ENCODE measurements at regions not wholly inside any gene's neighbourhood (a gene's known extent, or its start where the extent isn't known, plus 50 kb on each side); places are given as distances from the start of the nearest gene placed in this dataset.
"Not testable (repeated sequence)": the region's sequence is repeated elsewhere in the genome, so short reads cannot be mapped to it uniquely, and the experiment has no call there.

DNA sequence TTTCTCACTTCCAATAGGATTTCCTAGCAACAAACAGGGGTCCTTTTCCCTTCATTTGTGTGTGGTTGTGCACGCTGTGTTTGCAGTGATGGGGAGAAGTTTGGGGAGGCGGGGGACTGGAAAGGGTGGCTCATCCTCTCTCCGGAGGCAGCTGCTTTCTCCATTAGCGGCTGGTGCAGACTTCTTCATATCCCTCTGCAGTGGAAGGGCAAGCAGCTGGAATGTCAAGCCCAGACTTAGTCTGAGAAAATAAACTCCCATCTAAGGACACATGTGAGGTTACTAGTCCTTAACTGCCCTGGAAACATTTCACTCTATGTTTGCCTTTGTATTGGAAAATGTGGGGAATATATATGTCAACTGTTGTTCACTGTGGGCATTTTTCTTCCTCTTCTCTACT is 467.0 kb upstream of the RASGRP1 start (continued):
- TF ChIP-seq, protein P1, sequence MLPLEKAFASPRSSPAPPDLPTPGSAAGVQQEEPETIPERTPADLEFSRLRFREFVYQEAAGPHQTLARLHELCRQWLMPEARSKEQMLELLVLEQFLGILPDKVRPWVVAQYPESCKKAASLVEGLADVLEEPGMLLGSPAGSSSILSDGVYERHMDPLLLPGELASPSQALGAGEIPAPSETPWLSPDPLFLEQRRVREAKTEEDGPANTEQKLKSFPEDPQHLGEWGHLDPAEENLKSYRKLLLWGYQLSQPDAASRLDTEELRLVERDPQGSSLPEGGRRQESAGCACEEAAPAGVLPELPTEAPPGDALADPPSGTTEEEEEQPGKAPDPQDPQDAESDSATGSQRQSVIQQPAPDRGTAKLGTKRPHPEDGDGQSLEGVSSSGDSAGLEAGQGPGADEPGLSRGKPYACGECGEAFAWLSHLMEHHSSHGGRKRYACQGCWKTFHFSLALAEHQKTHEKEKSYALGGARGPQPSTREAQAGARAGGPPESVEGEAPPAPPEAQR (CRISPR knock-in tag; IDR thresholded peaks at IDR 0.05): no peak
- TF ChIP-seq TEAD1 (CRISPR knock-in tag; IDR thresholded peaks at IDR 0.05) (no peak), GRHL2 (CRISPR knock-in tag; IDR thresholded peaks at IDR 0.05; ENCODE audit: insufficient replicate concordance, severe bottlenecking) (no peak), SOX15 (CRISPR knock-in tag; IDR thresholded peaks at IDR 0.05) (no peak), FOXP1 (CRISPR knock-in tag; IDR thresholded peaks at IDR 0.05; ENCODE audit: borderline replicate concordance) (no peak)
- TF ChIP-seq, protein P2, sequence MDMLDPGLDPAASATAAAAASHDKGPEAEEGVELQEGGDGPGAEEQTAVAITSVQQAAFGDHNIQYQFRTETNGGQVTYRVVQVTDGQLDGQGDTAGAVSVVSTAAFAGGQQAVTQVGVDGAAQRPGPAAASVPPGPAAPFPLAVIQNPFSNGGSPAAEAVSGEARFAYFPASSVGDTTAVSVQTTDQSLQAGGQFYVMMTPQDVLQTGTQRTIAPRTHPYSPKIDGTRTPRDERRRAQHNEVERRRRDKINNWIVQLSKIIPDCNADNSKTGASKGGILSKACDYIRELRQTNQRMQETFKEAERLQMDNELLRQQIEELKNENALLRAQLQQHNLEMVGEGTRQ (CRISPR knock-in tag; IDR thresholded peaks at IDR 0.05): no peak
- TF ChIP-seq, protein P3, sequence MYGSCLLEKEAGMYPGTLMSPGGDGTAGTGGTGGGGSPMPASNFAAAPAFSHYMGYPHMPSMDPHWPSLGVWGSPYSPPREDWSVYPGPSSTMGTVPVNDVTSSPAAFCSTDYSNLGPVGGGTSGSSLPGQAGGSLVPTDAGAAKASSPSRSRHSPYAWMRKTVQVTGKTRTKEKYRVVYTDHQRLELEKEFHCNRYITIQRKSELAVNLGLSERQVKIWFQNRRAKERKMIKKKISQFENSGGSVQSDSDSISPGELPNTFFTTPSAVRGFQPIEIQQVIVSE (CRISPR knock-in tag; IDR thresholded peaks at IDR 0.05; ENCODE audit: borderline replicate concordance): no peak
- TF ChIP-seq, protein P4, sequence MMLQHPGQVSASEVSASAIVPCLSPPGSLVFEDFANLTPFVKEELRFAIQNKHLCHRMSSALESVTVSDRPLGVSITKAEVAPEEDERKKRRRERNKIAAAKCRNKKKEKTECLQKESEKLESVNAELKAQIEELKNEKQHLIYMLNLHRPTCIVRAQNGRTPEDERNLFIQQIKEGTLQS (CRISPR knock-in tag; conservative IDR thresholded peaks at IDR 0.05): no peak

DNA sequence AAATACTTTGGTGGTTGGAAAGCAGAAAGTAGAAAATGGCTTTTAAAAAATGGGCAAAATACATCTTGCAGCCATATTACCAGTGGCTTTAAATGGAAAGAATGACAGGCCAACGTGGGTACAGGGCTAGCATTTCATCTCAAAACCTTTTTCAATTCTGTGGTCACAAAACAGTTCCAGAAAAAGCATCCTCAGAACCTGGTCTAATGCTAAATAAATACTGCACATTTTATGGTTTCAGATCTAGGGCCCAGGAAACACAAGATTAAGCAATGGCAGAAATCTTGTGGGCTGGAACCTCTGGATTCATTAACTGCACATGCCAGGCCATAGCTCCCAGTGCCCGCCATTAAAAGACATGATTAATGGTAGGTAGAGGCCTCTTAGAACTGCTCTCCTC is 470.2 kb upstream of the RASGRP1 start:
- DNase-seq (ENCODE audit: low spot score) (no peak), ATAC-seq (no peak)
- H3K4me3 Mint-ChIP-seq: no peak overlapping the region
- peaks cover 7% of the 10 kb centered on the region for H3K9me3 Mint-ChIP-seq
- CTCF ChIA-PET: no interaction called here
- H3K4me1 Mint-ChIP-seq: no peaks in the 10 kb centered on the region
- H3K36me3 Mint-ChIP-seq: no peaks in the 10 kb centered on the region
- TF ChIP-seq, protein P5, sequence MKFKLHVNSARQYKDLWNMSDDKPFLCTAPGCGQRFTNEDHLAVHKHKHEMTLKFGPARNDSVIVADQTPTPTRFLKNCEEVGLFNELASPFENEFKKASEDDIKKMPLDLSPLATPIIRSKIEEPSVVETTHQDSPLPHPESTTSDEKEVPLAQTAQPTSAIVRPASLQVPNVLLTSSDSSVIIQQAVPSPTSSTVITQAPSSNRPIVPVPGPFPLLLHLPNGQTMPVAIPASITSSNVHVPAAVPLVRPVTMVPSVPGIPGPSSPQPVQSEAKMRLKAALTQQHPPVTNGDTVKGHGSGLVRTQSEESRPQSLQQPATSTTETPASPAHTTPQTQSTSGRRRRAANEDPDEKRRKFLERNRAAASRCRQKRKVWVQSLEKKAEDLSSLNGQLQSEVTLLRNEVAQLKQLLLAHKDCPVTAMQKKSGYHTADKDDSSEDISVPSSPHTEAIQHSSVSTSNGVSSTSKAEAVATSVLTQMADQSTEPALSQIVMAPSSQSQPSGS (CRISPR knock-in tag; IDR thresholded peaks at IDR 0.05; ENCODE audit: borderline replicate concordance, low read depth): no peak
- TF ChIP-seq, protein P1 (CRISPR knock-in tag; IDR thresholded peaks at IDR 0.05): no peak
- TF ChIP-seq, protein P6, sequence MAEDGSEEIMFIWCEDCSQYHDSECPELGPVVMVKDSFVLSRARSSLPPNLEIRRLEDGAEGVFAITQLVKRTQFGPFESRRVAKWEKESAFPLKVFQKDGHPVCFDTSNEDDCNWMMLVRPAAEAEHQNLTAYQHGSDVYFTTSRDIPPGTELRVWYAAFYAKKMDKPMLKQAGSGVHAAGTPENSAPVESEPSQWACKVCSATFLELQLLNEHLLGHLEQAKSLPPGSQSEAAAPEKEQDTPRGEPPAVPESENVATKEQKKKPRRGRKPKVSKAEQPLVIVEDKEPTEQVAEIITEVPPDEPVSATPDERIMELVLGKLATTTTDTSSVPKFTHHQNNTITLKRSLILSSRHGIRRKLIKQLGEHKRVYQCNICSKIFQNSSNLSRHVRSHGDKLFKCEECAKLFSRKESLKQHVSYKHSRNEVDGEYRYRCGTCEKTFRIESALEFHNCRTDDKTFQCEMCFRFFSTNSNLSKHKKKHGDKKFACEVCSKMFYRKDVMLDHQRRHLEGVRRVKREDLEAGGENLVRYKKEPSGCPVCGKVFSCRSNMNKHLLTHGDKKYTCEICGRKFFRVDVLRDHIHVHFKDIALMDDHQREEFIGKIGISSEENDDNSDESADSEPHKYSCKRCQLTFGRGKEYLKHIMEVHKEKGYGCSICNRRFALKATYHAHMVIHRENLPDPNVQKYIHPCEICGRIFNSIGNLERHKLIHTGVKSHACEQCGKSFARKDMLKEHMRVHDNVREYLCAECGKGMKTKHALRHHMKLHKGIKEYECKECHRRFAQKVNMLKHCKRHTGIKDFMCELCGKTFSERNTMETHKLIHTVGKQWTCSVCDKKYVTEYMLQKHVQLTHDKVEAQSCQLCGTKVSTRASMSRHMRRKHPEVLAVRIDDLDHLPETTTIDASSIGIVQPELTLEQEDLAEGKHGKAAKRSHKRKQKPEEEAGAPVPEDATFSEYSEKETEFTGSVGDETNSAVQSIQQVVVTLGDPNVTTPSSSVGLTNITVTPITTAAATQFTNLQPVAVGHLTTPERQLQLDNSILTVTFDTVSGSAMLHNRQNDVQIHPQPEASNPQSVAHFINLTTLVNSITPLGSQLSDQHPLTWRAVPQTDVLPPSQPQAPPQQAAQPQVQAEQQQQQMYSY (CRISPR knock-in tag; IDR thresholded peaks at IDR 0.05): no peak
- no peak for TF ChIP-seq NFATC4 (CRISPR knock-in tag; IDR thresholded peaks at IDR 0.05)
- POLR2A ChIA-PET: no interaction called here
- no peak overlapping the region for H3K27ac Mint-ChIP-seq
- no peaks in the 10 kb centered on the region for H3K27me3 Mint-ChIP-seq (ENCODE audit: low read depth)

DNA sequence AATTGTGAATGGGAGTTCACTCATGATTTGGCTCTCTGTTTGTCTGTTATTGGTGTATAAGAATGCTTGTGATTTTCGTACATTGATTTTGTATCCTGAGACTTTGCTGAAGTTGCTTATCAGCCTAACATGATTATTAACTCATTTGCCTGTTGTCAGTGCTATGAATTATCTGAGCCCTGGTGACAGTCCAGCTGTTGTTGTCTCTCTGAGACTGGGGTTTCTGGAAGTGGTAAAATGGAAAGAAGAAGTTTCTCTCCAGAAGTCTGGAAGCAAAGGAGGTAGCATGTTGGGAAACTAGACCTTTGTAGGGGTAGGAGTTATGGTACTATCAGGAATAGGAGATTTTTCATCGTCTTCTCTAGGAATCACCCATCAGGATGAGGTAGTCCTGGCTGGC is 473.0 kb upstream of the RASGRP1 start:
- H3K4me1 Mint-ChIP-seq; H3K27me3 Mint-ChIP-seq (ENCODE audit: low read depth); H3K36me3 Mint-ChIP-seq; CTCF ChIA-PET; POLR2A ChIA-PET; DNase-seq (ENCODE audit: low spot score); H3K4me3 Mint-ChIP-seq; H3K27ac Mint-ChIP-seq; H3K9me3 Mint-ChIP-seq; ATAC-seq: not testable (repeated sequence)
